HG03521 (cell line): ENCODE measurements at regions not wholly inside any gene's neighbourhood (a gene's known extent, or its start where the extent isn't known, plus 50 kb on each side); places are given as distances from the start of the nearest gene placed in this dataset.

Experiments used
- ATAC-seq: cut with Tn5 transposase; IDR thresholded peaks from one replicate; pipeline ENCODE4 v1.9.1; 2021; ENCODE audit warnings: mild to moderate bottlenecking, moderate library complexity; ENCODE audit not compliant: unreplicated experiment

- ATAC-seq: no peak
Measured at GRCh38 chr5:68898951-68899471, 194.8 kb upstream of the SLC30A5 start.

- no peak for ATAC-seq
Measured at GRCh38 chr5:68911840-68912690, 181.7 kb upstream of the SLC30A5 start.

- no peak for ATAC-seq
Measured at GRCh38 chr5:68915079-68915478, 178.7 kb upstream of the SLC30A5 start.

DNA sequence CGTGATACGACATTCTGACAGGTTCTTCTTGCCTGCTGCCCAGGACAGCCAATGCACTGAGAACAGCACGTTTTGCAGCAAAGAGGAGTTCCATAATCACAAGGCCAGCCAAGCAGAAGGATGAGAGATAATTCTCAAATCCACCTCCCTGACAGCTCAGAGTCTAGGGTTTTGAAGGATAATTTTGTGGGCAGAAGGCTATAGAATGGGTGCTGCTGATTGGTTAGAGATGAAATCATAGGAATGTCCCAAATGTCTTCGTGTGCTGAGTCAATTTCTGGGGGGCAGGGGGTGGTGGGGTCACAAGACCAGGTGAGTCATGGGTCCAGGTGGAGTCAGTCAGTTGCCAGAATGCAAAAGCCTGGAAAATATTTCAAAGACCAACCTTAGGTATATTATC lies 175.5 kb upstream of the SLC30A5 start:
- ATAC-seq: no peak

- ATAC-seq: no peak
Measured at GRCh38 chr5:68919988-68920490, 173.8 kb upstream of the SLC30A5 start.

- ATAC-seq: no peak
Measured at GRCh38 chr5:68920888-68921287, 172.9 kb upstream of the SLC30A5 start.

GRCh38 chr5:68922172-68922987 lies 171.4 kb upstream of the SLC30A5 start:
- no peak for ATAC-seq

DNA sequence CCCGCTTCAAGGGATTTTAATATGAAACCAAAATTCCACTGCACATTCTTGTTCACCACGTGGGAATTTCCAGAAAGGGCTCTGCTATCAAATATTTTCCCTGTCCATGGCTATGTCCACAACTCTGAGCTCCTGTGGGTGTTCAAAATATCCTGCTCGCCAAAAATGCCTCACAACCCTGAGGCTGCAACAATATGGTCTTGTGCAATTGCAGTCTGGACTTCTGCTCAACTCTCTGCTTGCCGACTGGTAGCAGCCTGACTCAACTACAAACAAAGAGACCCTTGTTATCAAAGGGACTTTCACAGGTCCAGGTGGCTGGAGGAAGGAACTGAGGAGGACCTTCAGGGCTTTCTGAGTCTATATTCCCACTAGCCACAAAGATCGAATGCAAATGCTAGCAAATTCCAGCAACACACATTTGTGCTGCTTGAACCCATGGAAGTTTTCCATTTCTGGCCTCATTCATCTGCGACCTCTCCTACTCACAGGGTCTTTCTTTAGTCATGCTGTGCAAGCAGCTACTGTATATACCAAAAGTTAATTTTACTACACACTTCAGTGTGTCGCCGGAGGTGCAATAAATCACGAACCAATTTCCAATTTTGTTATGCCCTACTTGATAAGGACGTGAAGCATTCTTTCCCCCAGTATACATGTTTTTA lies 169.2 kb upstream of the SLC30A5 start:
- no peak for ATAC-seq

DNA sequence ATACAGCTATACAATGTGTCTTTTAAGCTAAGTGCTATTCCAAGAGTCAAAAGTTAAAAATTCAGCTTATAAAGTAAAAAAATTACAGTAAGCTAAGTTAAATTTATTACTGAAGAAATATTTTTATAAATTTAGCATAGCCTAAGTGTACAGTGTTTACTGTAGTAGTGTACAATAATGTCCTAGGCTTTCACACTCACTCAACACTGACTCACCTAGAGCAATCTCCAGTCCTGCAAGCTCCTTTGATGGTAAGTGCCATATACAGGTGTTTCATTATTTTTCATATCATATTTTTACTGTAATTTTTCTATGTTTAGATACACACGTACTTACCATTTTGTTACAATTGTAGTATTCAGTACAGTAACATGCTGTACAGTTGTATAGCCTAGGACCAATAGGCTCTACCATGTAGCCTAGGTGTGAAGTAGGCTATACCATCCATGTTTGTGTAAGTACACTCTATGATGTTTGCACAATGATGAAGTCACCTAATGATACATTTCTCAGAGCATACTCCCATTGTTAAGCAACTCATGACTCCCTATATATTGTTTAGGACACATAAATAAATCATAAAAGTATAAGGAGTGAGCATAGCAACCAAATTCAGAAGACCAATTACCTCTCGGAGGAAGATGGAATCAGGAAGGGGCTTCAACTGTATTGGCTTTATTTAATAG lies 165.1 kb upstream of the SLC30A5 start:
- no peak for ATAC-seq

GRCh38 chr5:68930139-68930538 lies 163.7 kb upstream of the SLC30A5 start:
- no peak for ATAC-seq

GRCh38 chr5:68932830-68933434 lies 160.9 kb upstream of the SLC30A5 start:
- ATAC-seq: no peak

GRCh38 chr5:68942169-68942568 lies 151.6 kb upstream of the SLC30A5 start:
- no peak for ATAC-seq

GRCh38 chr5:68946728-68947127 lies 147.1 kb upstream of the SLC30A5 start:
- ATAC-seq: no peak

GRCh38 chr5:68947986-68948385 lies 145.8 kb upstream of the SLC30A5 start:
- ATAC-seq: no peak

DNA sequence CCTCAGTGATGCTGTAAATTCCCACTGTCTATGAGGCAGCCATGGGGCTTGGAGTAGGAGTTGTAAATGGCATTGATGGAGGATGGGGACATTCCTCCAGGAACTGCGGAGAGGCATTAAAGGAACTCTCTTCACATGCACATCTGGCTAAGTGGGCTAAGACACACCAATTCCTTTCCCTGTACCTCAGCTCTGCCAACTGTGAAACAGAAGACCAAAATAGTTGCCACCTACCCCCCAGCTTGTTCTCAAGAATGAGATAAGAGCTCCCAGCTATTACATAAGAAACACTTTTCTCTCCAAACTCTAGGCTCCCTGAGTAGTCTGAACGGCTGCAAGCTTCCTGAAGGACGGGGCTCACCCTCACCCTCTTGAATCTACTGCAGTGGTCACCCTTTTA lies 144.6 kb upstream of the SLC30A5 start:
- ATAC-seq: no peak

DNA sequence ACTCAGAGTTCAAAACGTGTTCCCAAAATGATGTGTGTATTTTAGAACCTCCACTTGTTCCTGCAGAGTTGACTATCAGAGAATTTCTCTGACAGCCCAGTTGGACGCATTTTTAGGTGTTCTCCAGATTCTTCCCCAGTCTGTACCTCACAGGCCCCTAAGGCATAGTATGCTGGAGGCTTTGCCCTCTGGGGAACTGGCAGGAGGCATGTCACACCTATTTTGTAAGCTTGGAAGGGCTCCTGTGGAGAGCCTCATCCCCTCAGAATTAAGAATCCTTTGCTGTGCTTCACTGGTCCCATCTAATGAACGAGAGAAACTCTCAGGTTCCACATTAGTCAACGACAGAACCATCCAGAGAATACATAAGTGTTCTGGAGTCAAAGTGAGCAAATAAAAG lies 144.1 kb upstream of the SLC30A5 start:
- ATAC-seq: no peak

- ATAC-seq: no peak
Measured at GRCh38 chr5:68950125-68950524, 143.7 kb upstream of the SLC30A5 start.

- ATAC-seq: no peak
Measured at GRCh38 chr5:68950930-68951329, 142.9 kb upstream of the SLC30A5 start.

DNA sequence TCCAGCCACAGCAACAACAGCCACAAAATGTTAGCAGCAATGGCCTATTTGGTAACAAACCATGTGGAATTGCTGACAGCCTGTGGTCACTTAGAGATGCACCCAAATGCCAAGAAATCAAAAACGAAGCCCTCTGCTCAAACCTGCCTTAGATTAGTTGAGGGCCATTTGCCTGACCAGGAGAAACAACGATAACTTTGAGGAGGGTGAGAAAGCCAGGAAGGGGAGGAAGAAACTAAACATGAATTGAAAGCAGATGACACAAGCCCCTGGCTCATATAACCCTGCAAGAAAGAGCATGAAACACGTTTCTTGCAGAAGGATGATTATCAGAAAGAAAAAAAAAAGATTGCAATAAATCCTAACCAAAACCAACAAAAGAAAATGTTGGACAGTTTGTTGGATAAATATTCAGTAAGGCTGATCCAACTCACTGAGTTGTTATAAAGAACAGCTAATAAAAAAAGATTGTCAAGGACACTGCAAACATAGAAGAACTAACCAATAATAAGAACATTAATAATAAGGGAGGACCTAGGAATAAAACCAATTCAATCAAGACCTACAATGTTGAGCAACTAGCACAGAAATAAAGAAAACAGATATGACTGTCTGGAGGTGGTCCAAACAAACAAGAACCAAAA lies 140.5 kb upstream of the SLC30A5 start:
- ATAC-seq: no peak
